ENCODE measurements at regions not wholly inside any gene's neighbourhood (a gene's known extent, or its start where the extent isn't known, plus 50 kb on each side); places are given as distances from the start of the nearest gene placed in this dataset.

DNA sequence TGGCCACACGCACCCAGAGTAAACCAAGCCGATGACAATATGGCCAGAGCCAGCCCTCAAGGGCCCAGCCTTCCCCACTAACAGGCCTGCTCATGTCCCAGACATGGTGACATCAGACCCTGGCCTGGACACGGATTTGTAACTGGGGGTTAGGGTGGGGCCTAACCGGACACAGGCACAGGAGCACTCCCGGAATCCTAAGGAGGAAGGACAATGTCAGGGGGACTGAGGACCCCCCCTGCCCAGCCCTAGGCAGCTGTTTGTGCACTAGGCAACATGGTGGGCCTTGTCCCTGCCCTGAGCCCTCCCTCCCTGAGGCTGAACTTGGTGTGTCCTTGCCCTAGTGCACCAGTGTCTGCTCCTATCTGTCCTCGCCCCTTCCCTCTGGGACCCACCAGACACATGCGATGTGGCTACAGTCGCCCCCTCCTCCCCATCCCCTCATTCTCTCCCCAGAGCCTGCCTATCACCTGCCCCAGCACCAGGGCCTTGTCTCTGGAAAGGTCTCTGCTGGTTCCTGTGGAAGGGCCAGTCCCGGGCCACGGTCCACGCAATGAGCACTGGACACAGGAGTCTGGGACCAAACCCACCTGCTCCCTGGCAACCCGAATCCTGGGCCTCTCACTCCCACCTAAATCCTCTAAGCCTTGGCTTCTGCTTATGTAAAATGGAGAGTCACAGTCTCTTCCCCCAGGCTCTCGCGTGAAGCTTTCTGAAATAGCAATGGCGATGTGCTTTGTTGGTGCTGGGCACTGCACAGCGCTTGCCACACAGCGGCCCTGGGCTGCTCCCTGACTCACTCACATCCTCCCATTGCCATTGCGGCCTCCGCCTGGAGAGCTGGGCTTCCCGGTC lies 76.5 kb upstream of the RAB6C start:
- no peak for DNase-seq

DNA sequence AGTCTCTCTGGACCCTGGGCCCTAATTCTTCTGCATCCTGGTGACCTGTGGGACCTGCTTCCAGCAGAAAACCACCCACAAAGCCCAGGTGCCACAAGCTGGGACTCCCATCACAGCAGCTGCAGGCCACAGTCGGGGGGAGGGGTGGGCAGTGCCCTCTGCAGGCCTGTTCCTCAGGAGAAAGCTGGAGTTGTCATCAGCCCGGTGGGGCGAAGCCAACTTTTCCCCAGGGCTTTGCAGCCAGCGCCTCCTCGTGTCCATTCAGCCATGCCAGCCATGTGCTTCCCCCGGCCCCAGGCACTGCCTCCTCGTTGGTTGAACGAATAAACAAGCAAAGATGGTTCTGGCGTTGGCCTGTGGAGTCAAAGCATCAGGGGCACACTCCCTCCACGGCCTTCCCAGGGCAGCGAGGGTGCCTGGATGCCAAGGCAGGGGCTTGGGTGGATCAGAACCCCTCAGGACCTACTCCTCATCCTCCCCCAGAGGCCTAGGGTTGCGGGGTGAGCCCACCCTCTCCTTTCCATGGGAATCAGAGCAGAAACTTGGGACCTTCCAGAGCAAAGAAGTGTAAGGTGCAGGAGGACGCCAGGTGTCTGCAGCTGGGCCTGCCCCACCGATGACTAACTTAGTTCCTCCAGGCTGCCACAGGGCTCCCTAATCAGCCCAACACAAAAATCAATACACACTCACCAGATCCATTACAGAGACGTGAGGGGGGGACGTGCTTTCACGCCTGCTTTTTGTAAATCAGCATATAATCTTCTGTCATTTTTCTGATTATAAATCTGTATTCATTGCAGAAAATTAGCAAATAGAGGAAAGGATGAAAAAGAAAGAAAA lies 75.7 kb upstream of the RAB6C start:
- no peak for DNase-seq

DNA sequence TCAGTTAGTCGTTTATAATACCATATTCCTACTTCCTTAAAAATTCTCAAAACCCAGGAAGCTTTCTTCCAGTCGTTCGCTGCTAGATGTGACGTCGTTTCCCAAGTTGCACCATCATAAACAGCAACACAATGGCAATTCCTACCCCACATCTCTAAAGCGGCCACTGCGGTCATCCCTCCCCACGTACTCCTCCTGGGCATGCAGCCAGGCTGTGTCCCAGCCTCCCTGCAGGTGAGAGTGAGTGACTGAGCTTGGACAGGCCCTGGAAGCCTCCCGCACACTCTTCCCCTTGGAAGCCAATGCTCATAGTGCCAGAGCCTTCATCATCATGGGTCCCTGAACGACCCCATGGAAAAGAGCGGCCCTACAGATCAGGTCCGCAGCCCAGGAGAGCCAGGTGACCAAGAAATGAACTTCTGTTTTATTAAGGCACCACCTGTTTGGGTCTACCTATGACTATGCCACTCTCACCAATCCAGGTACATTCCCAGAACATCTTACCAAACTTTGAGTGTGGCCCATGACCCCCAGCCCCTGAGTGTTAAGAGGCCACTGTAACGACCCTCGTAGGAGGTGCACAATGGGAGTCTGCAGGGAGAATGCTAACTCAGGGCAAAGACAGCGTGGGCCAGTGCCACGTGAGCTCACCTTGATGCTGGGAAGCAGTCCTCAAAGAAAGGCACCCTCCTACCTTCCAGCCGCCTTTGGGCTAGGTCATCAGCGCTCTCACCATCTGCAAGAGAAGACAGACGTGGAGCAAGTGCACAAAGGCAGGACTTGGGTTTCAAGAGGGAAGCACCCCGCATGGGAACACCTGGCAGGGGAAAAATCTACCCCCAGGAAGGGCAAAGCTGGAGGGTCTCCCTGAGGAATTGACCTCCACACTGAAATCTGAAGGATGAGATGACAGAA lies 74.7 kb upstream of the RAB6C start:
- DNase-seq, result no peak

DNA sequence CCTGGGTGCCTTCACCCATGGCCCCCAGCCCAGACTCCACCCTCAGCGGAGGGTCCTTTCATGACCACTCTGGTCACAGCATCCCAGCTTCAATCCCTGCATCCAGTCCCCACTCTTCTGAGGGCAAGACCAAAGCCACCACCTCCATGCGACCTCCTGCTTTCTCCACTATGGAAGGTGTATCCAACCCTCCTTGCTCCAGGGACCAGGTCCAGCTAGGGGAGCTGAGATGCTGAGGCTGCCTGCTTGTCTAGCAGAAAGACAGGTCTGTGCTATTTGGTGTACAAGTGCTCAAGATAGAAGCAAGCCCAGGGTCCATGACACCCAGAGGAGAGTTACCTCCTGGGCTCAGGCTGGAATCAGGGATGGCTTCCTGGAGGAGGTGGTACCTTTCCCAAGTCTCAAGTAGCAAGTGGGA lies 73.8 kb upstream of the RAB6C start:
- DNase-seq, result no peak

DNA sequence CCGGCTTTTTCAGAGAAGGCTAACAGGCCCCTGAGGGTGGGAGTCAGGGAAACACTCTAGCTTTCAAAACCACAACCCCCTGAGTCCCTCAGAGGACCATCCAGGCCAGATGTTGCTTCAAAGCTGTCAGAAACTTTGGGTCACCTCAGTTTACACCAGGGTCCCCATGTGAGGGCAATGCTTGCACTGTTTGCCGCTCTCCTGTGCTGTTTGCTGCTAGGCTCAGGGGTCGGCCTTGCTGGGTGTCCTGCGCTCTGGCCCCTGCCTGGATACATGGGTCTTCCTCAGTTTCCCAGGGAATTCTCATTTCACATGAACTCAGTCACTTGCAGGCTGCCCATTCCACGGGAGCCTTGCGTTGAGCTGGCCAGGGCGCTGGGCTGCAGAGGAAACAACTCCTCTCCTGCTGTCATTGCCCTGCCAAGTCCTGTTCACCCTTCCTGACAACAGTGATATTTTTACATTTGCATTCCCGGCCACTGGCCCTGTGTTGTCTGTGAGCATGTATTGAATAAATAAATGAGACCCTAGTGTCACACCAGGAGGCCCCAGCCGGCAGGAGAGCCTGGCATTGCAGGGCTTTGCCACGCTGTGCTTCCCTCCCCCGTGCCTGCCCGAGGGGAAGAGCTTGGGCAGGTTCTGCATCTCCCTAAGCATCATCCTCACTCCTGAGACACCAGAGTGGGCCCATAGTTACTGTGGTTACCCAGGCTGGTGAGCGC lies 73.2 kb upstream of the RAB6C start:
- DNase-seq, result no peak

DNA sequence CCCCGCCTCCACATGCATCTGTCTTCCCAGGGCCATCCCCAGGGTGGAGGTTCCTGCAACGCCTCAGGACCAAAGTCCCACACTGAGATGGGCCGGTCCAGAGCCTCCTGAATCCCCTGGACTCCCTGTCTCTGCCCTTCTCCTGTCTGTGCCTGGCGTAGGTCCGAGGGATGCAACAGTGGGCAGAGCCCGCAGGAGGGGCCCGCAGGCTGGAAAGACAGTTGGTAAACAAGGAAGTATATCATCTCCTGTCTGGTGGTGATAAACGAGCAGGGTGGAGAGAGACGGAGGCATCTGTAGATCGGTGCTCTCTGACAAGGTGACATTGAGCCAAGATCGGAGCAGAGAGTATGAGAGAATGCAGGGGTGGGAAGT lies 72.6 kb upstream of the RAB6C start:
- DNase-seq, result no peak

DNA sequence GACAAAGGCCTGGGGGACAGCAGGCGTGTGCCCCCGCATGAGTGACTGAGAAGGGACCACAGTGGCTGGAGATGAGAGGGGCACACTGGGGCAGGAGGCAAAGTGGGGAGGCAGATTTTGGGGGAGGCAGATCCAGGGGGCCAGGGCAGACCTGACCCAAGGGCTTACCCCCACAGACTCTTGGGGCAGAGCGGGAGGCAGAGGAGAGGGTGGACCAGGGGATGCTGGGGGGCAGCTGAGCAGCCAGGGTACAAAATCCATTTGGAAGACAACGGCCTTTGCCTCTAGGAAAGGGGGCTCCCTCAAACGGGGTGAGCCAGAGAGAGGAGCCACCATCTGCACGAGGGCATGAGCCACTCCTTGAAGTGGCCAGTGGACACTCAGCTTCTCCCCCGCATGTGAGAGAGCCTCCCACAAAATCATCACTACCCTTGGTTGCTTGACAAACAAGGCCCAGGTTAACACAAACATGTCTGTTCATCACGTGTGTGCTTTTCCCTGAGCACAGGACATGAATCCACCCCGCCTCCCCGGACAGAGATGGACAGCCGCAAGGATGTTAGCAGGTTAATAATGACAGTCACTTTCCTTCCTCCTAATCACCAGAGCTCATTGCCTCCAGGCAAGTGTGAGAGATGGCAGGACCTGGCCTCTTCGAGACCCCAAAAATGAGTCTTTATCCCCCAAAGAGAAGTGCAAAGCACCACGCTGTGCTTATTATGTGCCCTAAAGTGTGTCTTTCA lies 72.0 kb upstream of the RAB6C start:
- DNase-seq, result no peak

DNA sequence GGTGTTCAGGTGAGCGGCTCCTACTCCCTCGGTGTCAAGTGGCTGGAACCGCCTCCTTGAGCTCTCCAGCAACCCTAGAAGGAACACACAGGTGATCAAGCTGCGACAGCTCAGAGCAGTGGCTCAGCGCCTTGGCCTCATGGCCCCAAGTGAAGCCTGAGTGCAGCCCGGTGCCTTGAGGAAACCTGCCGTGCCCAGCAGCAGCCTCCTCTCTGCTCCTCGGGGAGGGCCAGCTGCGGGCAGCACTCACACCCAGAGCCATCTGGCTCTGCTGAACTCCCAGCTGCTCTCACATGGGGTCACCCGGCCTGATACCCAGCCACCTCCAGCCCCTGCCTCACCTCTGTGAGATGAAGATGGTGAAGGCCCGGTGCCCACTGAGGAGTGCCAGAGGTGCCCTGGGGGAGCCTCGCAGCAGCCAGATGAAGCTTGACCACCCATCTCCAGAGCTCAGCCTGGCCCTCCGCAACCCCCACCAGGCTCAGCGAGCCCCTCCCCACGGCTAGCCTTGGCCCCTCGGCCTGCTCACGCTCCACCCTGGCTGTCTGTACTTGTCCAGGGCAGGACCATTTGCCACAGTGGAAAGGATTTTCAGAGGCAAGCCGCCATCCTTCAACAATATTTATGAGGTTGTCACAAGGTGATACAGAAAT lies 70.6 kb upstream of the RAB6C start:
- DNase-seq, result no peak

DNA sequence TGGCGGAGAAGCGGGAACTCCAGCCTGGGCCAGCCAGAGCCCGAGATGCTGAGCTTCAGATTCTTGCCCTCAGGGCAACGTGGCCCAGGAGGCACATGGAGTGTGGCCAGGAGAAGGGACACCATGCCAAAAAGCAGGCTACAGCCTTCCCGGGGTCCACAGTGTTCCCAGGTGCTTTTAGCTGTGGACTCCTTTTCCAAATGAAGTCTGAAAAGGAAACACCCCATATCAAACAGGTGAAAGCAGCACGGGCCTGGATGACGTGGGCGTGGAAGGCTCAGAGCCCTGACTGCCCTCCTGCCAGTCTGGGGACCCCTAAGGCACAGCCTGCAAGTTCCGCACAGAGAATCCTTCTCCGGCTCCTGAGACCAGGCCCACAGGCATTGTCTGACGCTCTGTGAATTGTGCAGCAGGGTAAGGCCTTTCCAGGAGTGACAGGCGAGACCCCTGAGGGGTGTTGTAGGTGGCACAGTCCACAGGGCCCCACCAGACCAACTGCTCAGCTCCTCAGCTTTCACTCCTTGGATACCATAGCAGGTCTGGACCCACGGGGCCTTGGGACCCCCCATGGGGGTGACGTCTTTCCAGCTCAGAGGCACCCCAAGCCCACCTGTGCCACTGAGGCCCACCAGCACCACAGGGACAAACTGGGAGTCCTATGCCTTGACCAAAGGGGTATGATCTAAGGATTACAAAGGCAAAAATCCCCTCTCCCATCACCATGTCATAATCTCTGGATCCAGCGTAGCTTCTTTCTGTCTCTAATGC lies 69.6 kb upstream of the RAB6C start:
- no peak for DNase-seq

DNA sequence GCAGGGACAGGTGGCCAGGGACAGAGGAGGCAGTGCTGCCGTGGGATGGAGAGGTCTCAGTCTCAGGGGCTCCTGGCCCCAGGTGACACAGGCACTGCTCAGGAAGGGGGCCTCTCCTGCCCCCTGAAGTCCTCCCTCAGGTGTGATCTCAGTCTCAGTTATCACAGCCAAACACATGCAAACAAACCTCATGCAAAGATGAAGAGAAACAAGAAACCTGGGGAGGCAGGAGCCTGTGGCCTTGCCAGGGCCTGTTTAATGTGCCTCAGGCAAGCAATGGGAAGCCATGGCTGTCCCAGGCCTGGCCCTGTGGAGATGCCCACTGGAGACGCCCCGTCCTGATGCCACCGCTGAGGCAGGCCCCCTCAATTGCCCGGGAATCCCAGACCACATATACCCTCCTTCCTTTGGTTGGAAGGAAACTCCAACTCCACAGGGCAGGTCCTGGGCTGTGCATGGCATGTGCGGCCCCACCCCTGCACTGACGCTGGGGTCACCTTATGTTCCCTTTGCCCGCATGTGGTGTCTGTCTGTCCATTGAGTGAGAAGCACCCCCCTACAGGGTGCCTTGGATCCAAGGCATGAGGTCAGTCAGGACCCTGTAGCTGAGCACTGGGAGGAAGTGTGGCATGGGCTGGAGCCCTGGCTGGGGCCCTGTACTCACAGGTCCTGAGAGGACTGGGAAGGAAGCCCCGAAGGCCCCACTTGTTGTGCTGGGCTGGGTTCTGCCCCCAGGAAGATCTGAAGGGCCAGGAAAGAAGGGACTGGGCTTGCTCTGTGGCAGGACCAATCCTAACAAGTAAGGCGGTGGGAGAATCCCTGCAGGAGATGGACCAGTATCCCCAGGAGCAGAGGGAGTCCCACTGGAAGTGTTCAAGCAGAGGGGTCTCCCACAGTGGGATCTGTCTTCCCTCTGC lies 68.8 kb upstream of the RAB6C start:
- no peak for DNase-seq

DNA sequence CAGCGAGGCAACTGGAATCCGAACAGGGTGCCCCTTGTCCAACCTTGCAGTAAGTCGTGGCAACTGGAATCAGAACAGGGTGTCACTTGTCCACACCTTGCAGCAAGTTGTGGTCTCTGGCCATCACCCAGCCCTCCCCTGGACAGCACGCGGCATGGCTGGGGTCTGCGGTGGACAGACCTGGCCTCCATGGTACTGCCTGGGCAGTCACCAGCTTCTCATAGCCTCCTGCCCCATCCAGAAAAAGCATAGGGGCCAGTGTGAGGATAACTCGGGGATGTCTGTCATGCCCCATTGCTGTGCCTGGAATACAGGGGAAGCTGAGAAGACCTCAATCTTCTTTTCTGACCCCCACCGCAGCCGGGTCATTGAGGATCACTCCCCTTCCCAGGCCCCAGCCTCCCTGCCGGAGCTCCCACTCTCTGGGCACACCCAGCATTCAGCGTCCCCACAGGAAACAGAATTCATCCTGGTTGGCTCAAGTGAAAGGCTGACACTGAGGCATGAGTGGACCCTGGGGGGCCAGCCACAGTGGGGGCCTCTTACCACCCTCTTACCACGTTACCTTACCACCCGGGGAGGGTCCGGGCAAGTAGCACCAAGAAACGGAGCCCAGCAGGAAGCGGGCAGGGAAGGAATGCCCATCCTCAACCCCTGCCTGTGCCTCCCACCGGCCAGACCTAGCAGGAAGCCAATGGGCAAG lies 68.0 kb upstream of the RAB6C start:
- no peak for DNase-seq

DNA sequence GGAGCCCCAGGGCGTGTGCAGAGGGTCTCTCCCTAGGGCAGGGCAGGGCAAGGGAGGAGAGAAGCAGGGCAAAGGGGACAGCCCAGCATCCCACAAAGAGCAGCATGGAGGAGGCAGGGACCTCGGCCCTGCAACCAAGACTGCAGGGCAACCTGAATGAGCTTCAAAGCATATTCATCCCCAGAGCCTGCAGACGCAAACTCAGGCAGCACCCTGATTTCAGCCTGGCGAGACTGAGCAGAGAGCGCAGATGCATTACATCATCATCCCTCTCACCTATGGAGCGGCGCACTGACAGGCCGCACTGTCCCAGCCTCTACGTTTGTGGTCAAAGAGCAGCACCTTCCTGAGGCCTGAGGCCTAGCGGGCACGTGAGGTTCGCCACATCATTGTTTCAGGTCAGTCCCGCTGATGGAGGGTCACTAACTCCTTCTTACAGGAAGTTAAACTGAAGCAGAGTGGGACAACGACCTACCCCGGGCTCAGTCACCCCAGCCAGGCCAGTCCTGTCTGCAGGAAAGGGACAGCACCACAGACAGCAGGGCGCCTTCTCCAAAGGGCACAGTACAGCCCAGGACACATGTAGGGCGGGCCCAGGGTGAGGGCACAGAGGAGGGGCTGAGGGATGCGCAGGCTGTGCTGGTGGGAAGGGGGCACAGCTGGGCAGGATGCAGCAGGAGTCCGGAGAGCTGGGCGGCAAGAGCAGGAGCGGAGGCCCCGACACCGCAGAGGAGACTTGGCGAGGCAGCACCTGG lies 67.2 kb upstream of the RAB6C start:
- no peak for DNase-seq

DNA sequence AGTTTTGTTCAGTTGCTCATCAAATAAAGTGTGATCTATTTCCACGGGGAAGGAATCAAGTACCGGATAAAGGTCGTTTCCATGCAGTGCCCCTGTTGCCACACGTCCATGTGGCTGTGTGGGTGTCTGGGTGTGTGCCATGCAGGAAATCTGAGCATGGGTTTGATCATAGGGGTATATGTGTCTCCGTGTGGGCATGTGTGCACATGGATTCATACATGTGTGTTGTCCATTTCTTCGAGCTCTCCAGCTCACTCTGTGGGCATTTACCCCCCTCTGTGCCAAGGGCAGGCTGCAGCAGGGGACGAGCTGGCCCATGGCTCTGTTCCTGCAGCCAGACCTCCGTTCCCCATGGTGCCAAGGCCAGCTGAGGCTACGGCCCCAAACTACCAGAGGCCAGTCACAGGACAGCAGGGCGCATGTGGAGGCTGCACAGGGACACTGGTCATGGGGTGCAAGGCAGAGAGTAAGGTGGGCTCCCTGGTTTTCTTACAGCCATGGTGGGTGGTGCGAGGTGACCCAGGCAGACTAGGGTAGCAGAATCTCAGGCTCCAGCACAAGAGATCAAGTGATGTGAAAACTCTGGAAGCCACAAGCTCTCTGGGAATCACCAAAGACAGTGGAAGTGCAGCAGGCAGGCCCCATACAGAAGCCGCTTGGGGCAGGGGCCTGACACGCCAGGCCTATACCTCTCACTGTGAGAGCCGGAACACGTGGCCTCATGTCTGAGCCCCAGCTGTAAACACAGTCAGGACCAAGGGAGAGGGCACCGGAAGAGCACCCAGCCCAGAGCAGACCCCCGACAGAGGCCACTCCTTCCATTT lies 66.4 kb upstream of the RAB6C start:
- no peak for DNase-seq

DNA sequence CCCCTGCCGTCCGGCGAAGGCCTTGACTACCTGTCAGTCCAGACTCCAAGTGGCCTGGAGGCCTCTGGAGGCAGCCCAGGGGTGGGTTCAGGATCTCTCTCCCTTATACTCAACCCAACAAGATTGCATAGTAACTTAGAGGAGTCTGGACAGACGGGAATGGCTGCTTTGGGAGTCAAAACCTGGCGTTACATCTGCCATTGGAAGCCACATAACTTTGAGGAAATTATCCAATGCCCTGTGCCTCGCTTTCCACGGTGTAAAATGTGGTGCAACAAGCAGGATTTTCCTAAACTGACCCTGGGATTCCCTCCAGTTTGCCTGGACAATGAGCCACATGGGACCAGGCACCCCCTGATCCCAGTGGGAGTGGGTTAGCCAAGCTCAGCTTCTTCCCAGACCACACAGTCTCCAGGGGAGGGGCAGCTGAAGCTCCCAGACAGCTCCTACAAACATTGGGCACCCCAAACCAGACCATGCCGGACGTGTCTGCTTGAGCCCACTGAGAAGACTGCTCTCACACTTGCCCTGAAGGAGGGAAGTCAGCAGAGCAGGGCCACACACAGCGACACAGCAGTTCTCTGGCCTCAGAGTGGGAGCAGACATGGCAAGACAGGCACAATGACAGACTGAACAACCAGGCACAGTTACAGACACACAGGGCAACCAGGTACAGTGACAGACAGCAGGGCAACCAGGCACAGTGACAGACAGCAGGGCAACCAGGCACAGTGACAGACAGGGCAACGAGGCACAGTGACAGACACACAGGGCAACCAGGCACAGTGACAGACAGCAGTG lies 65.6 kb upstream of the RAB6C start:
- no peak for DNase-seq

DNA sequence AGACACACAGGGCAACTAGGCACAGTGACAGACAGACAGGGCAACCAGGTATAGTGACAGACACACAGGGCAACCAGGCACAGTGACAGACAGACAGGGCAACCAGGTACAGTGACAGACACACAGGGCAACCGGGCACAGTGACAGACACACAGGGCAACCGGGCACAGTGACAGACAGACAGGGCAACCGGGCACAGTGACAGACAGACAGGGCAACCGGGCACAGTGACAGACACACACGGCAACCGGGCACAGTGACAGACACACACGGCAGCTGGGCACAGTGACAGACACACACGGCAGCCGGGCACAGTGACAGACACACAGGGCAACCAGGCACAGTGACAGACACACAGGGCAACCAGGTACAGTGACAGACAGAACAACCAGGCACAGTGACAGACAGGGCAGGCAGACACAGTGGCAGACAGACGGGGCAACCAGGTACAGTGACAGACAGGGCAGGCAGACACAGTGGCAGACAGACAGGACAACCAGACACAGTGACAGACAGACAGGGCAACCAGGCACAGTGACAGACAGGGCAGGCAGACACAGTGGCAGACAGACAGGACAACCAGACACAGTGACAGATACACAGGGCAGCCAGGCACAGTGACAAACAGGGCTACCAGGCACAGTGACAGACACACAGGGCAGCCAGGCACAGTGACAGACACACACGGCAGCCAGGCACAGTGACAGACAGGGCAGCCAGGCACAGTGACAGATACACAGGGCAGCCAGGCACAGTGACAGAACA lies 64.7 kb upstream of the RAB6C start:
- no peak for DNase-seq
